COR-L47 (cell line): ENCODE measurements at regions not wholly inside any gene's neighbourhood (a gene's known extent, or its start where the extent isn't known, plus 50 kb on each side); places are given as distances from the start of the nearest gene placed in this dataset.
A peak's percentile ranks its signal among the peaks of the same experiment; 100 is the strongest.
"Not testable (repeated sequence)": the region's sequence is repeated elsewhere in the genome, so short reads cannot be mapped to it uniquely, and the experiment has no call there.

ENCODE experiments used
- DNase-seq: peaks from one replicate; lab custom pipeline; 2025; lab: John Stamatoyannopoulos, UW

DNA sequence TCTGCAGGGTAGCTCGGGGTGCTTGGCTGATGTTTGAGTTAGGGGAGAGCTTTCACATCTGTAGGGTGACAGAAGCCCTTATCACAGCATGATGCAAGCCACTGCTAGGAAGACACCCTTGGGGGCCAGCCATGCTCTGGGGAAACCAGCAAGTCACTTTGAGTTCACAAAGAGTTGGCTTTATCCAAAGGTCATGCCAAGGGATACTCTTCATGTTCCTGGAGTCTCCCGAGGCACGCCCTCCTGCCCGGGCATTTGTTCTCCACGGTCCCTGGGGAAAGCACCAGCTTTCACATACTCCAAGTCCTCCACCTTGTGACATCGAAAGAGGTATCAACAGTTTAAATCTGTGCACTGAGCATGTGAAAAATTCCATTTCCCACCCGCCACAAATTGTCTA lies 227.7 kb downstream of the VAPA start:
- no peak for DNase-seq

DNA sequence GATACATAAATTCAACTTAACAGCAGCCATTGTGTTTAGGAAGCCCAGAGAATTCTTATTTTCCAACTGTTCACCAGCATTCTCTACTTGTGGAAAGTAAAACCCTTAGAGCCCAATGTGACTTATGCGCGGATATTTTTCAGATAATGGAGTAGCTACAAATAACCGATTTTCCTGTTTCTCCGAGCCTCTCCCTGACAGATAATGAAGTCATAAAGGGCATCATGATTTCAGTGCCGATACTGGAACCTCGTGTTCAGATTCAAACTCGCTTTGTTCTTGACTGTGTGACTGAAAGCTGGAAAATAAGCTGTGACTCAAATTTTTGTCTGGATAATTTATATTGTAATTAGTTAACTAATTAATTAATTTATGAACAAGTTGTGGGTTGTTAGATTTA lies 228.2 kb downstream of the VAPA start:
- no peak for DNase-seq

DNA sequence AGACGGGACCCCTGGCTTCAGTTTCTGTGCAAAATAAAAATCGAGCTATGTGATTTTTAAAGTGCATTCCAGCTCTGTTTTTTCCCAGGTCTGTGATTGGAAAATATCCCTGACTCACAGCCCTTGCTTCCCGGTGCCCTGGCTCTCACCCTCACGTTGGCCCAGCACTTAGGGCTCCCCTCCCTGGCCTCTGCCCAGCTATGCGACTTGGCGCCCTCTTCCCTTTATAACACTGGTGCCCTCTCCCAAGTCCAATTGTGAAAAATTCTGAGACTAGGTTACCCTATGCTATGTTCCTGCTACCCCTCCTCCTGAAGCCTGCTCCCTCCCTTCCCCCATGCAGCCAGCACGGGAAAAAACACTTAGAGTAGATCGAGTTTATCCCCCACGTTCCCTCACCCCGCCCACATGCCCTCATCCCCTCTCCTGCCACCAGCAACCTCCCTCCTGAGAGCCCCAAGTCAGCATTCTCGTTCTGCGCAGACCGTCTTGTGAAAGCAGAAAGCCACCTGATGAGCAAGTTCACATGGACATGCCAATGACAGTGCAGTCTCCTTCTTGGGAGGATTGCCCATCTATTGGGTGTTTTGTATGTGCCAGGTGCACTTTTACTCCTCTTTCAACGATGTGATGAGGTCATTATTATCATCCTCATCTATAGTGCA lies 228.8 kb downstream of the VAPA start:
- DNase-seq: no peak

DNA sequence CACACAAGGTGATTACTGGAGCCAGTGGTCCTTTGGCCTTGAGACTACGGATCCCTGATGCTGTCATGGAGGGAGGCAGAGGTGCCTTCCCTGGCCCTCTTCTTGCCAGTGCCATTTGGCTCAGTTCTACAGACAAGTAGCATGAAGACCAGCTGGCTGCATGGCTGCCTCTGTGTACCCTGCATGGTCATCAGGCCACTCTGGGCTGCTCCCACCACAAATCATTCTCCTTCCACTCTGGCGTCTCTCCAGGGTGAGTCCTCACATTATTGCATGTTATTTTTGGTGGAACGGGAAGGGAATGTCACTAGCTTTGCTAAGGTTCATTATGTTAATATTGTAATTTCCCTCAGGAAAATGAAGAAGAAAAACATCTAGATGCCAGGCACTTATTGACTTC lies 229.8 kb downstream of the VAPA start:
- no peak for DNase-seq

DNA sequence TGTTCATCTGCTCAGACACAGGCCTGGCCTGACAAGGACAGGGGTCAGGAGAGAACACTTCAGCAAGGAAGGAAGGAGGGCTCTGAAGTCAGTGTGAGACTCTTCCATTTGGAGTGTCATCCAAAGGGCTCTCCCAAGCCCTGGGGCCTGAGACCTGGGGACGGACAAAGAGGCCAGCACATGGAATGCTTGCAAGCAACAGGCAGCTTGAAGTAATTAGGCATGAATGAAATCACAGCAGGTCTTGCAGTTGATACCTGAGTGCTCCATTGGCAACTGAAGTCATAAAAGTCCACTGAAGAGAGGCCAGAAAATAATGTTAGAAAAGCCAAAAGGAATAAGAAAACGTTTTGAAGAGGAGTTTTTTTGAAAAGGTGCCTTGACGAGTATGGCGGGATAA lies 231.7 kb downstream of the VAPA start:
- DNase-seq: no peak

DNA sequence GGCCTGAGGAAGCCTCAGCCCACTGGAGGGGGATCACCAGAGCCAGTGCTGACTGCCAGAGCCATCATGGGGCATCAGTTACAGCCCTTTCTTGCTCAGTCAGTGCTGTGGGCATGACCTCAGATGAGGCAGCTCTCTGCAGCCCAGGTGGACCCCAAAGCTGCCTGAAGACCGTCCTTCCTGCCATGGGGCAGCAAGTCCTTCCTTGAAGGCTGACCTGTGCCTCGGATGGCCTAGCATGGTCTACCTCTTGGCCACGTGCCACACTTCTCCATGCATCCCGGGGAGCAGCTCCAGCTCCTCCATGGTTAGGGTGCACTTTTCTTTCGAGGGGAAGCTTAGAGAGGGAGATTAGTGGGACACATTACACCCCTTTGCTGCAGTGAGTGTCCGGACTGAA lies 233.4 kb downstream of the VAPA start:
- DNase-seq: no peak

DNA sequence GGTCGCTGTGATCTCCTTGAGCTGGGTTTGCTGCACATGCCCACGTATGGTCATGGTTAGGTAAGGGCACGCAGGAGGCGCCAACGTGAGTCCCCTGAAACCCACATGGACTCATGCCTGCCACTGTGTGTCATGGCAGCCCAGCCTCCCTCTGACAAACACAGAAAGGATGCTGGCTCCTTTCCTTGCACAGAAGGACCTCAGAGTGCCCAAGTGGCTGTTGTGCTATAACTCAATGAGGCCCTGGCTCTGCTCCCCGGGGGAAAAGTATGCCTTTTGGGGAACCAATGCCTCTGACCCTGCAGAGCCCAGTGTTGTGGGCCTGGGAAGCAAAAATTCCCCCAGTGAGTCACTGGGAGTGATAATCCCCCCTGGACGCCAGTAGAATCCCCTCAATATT lies 233.9 kb downstream of the VAPA start:
- DNase-seq: no peak

DNA sequence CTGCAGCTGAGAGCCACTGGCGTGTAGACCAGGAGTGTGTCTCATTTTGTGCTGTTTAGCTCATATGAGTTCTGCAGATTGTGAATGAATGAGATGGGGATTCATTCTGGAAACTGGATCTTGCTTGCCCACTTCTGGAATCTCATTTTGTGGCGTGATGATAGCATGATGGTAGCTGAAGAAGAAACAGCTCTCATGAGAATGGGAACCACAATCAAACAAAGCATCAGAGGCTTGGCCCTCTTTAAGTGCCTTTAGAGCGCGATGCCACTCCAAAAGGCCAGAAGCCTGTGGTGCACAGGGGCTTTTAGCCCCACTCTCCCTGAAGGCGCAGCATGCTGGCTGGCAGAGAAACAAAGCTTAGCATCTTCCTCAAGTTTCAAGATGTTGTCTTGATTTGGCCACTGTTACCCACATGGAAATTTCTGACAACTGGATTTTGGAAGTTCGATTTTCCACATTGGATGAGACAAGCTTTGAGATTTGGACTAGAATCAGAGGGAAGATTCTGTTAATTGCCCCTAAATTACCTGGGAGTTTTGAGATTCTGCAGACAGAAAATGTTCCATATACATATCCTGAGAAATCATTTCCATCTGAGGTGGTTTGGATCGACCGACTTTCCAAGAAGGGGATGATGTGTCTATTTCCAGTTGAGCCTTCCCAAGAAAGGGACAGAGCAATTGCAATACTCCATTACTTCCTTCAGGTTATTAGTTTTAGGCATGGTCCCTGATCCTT lies 234.5 kb downstream of the VAPA start:
- DNase-seq: no peak

DNA sequence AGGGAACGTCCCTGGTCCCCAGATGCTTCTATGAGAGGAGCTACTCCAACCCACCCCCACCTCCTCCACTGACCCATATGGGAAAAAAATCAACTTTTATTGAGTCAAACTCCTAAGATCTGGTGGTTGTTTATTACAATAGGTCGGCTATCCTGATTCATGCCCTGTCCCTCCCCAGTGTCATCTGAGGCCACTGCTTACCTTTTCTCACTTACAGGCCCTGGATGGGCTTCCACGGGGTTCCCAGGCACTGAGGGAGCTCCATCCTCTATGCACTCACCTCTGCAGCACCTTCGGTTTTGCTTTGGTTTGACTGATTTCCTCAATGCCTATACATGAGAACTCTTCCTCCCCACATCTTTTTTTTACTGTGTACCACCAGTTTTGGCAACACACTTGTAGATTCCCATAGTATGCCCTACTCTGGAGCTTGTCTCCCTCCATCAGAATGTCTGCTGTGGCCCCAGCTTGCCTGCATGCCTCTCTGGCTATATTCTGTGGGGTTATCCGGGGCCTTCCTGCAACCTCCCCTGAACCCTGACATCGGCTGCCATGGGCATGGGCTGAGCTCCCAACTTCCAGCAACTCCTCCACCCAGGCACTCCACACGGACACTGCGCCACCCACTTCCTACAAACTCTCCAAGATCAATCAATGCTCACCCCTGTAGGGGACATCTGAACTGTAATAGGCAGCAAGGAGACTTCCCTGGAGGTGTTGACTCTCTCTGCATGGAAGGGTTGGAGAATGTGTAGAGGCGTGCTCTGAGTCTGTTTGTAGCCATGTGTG lies 236.1 kb downstream of the VAPA start:
- no peak for DNase-seq

DNA sequence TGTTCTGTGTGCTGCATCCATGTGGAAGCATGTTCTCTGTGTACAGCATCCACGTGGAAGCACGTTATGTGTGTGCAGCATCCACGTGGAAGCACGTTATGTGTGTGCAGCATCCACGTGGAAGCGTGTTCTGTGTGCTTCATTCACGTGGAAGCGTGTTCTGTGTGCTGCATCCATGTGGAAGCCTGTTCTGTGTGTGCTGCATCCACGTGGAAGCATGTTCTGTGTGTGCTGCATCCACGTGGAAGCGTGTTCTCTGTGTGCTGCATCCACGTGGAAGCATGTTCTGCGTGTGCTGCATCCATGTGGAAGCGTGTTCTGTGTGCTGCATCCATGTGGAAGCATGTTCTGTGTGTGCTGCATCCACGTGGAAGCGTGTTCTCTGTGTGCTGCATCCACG lies 236.8 kb downstream of the VAPA start:
- DNase-seq: not testable (repeated sequence)

DNA sequence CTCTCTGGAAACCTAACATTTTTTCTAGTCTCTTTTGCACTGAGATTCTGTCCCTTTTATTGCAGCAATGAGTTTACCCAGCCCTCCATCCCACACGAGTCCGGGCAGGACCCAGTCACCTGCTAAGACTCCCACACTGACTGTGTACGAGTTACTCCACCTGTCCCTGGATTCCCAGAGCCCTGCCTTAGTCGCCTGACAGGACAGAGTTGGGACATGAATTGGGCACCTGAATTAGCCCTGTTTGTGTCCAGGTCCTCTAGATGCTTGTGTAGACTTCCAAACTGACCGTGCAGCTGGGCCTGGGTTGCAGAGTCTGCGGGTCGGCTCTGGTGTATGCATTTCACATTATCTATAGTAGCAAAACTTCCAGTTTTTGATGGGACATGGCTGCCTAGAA lies 238.7 kb downstream of the VAPA start:
- no peak for DNase-seq

DNA sequence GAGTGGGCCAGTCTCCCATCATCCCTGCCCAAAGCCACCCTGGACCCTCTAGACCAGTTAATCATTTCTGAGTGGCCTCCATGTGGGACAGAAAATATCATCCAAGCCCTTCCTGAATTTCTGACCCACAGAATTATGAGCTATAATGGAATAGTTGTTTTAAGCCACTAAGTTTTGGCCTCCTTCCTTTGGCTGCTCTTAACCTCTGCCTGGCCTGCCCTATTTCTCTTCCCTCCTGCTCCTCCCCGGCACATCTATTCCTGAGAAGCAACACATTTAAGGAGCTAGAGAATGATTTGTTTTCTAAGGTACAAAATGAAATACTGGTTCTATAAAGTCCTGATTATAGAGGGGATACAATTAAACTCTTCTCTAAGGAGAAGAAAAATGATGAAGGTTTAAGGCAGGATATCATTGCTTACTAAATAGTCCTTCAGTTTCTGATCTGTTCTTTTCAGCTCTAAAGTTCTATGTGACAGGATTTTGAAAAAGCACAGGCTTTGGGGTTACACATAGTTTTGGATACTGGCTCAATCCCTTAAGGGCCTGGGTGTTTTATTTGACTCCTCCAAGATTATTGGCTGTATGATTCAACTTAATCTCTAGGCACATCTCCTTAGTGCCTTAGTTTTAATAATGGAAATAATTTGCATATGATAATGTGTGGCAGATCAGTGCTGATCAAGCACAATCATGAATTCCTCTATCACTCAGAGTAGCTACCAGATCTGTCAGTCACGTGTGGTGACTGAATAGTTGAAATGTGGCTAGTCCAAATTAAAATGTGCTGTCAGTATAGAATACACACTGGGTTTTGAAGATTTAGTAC lies 240.3 kb downstream of the VAPA start:
- DNase-seq: no peak

DNA sequence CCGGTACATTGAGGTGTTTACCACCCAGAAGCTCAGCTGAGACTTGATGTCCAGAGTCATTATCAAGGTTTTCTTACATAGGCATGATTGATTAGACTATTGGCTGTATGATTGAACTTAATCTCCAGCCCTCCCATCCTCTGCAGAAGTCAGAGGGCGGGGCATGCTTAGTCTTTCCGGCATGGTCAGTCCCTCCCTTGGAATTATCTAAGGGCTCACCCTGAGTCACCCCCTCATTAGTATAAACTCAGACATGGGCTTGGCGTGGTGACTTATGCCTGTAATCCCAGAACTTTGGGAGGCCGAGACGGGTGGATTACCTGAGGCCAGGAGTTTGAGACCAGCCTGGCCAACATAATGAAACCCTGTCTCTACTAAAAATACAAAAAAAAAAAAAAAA lies 243.9 kb downstream of the VAPA start:
- DNase-seq: no peak

DNA sequence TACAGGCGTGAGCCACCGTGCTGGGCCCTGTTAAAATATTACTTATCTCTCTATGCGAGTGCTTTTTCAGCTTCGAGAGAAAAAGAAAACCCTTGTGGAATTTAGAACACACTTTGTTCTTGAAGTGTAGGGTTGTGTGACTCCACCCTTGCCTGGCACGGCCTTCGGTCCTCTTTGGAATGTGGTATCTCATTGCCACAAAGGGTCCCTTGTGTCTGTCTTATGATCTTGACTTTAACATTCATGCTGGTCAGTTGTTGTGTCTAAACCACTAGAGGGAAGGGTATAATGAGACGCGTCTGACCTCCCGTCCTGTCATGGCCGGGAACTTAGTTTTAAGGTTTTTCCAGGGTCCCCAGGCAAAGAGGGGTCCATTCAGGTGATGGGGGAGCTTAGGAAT lies 246.4 kb downstream of the VAPA start:
- no peak for DNase-seq

DNA sequence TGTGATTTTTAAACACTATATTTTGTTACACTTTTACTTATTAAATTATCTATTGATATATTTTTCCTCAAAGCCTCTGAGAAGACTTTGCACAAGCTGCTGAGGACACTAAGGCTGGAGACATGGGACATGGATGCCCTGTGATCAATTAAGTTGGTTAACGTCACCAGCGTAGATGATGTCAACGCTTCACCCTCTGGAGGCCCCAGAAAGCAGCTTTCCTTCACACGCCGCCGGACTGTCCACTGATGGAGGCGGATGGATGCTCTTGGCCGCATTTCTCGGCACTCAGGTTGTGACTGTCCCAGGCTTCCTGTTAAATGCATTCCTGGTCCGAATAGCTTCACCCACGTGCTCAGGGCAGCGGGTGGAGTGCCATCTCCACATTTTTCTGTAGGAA lies 247.5 kb downstream of the VAPA start:
- DNase-seq: no peak

DNA sequence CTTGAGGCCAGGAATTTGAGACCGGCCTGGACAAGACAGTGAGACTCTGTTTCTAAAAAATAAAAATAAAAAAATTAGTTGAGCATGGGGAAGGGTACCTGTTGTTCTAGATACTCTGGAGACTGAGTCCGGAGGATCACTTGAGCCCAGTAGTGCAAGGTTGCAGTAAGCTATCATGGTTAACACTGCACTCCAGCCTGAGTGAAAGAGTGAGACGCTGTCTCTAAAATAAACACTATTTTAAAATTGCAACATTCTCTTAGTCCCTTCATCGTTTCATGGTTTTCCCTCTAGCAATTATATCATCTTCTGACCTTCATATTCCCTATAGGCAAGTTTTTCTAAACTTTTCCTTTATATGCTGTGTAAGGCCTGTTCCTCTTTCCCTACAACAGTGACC lies 248.5 kb downstream of the VAPA start:
- no peak for DNase-seq

DNA sequence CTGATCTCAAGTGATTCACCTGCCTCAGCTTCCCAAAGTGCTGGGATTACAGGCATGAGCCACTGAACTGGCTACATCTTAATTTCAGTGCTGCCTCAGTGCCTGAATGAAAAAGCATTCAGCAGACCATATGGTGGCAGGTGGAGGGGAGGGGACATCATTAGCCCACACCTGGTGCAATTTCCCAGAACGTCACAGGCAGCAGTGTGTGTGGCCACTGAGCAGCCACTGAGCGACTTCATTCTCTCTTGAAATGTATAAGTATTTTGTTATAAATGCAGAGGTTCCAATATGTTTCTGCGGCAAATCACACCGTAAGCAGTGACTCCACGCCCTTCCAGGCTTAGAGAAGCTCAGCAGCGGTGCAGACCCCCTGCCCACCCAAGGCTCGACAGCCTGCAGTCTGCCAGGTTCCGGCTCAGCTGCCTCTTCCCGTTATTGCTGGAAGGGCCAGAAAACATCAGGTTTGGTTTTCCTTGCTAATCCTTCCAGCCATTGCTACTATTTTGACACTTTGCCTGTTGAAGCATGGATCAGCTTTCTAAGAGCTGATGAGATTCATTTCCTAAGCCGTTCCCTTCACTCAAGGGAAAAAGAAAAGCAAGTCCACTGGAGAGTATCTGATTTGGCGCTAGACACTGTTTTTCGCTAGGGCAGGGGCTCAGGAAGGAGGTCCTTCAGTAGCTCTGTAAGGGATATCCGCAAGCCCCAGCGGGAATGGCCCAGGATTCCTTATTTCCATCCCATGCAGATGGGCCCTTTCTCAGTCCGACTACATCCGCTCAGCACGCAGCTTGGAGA lies 250.7 kb downstream of the VAPA start:
- DNase-seq: peak; percentile 30

DNA sequence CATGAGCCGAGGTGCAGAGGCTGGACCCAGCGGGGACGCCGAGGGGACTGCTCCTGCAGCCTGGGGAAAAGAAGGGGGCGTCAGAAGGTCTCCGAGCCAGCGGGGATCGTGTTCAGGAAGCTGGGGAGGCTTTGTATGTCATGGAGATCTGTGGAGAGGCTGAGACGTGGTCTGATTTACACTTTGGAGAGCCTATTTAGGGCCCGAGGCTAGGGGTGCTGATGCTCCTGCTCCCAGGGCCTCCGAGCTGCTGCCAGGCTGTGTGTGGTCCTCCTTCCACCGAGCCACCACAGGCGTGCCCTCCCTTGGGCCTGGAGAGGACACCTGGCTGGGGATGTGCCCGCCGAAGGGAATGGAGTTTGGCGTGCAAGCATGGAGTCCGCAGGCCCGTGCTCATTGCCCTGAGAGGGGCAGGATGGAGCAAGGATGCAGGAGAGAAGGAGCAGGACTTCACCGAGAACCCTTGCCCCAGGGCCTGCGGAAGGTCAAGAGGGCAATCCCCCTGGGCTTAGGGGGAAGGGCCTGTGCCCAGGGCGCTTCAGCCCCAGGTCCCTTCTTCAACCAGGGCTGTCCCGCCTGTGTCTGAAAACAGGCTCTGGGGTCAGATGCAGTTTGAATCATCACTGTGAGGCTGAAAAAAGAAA lies 252.5 kb downstream of the VAPA start:
- no peak for DNase-seq

DNA sequence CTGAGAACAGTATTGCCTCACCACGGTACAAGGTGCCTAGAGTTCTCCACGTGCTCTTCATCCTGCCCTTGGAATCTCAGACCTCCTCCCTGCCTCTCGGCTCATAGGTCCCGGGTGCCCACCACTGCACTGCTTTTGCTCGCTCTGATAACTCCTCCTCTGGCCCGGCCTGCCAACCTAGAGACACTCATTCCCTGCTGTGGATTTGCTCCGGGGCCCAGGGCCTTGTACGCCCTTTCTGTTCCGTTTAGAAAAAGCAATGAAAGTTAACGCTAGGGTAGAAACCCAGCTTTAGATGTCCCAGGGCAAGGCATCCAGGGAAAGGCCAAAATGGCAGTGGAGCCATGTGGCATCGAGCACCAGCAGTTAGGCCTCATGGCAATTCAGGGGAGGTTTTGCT lies 253.9 kb downstream of the VAPA start:
- no peak for DNase-seq

DNA sequence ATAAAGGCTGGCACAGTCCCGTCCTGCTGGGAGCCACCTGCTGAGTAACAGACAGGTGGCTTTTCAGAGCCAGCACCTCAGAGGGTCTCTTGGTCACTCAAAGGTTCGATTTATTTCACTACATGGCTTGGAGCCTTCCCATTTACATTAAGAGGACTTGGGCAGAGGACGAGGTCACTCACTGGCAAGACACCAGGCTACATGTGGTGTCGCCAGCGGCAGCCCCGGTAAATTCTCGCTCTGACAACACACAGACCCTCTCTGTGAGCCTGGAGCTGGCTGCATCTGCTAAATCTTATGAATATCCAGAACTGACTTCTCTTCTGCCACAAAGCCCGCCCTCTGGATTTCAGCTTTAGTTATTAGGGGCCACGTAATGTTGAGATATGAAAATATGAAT lies 254.7 kb downstream of the VAPA start:
- no peak for DNase-seq

DNA sequence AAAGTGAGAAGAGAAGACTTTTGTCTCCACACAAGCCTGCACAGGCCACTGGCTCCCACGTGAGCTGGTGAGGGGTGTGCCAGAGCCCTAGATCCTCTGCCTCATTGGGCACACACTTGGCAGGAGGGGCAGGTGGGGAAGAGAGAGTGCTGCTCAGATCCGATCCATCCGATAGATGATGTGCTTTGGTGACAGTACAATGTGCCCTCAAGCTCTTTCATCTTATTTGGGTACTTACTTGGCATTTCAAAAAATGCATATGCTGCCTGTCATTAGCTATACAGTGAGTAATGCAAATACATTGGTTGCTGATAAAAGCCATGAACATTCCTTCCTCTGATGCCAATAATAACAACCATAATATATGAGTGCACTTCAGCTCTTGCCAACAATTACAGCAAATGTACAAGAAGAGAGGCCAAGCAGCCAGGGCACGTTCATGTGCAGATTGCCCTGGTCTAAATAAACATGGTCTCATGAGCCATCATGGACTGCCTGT lies 255.3 kb downstream of the VAPA start:
- DNase-seq: no peak
